ENCODE measurements at regions not wholly inside any gene's neighbourhood (a gene's known extent, or its start where the extent isn't known, plus 50 kb on each side); places are given as distances from the start of the nearest gene placed in this dataset.

- TF ChIP-seq CTCF (conservative IDR thresholded peaks at IDR 0.05; ENCODE audit: low read depth, low read length) = no peak
- no peak for TF ChIP-seq EZH2 (IDR thresholded peaks at IDR 0.05; ENCODE audit: low read length, unreplicated experiment)
- no peak for TF ChIP-seq EZH2phosphoT487 (IDR thresholded peaks at IDR 0.05; ENCODE audit: borderline replicate concordance, low read length)
These were observed 125.1 kb upstream of the COL21A1 start for GRCh38 chr6:56372406-56372995.
